ENCODE measurements at regions not wholly inside any gene's neighbourhood (a gene's known extent, or its start where the extent isn't known, plus 50 kb on each side); places are given as distances from the start of the nearest gene placed in this dataset.

GRCh38 chr1:30024411-30025195, 698.8 kb downstream of the MATN1 start:
- H3K4me3 ChIP-seq = no peak overlapping the region
- H3K4me1 ChIP-seq = no peaks in the 10 kb centered on the region
- intact Hi-C loops (cut with DNase I; ENCODE audit: low total_unique reads) = no loop called here
- H3K36me3 ChIP-seq = no peaks in the 10 kb centered on the region
- TF ChIP-seq POLR2AphosphoS5 (IDR thresholded peaks at IDR 0.05) (no peak), POLR2A (IDR thresholded peaks at IDR 0.05) (no peak)
- TF ChIP-seq, protein P1, sequence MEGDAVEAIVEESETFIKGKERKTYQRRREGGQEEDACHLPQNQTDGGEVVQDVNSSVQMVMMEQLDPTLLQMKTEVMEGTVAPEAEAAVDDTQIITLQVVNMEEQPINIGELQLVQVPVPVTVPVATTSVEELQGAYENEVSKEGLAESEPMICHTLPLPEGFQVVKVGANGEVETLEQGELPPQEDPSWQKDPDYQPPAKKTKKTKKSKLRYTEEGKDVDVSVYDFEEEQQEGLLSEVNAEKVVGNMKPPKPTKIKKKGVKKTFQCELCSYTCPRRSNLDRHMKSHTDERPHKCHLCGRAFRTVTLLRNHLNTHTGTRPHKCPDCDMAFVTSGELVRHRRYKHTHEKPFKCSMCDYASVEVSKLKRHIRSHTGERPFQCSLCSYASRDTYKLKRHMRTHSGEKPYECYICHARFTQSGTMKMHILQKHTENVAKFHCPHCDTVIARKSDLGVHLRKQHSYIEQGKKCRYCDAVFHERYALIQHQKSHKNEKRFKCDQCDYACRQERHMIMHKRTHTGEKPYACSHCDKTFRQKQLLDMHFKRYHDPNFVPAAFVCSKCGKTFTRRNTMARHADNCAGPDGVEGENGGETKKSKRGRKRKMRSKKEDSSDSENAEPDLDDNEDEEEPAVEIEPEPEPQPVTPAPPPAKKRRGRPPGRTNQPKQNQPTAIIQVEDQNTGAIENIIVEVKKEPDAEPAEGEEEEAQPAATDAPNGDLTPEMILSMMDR (IDR thresholded peaks at IDR 0.05) = no peak
- DNase-seq (ENCODE audit: low spot score in 2 of 2) = peak in 1 of 2 donors; percentile 47
- H3K27ac ChIP-seq = no peak overlapping the region
- H3K9me3 ChIP-seq = peaks cover 3 to 6% of the 10 kb centered on the region in 2 donors
- H3K27me3 ChIP-seq = peaks cover 0 to 5% of the 10 kb centered on the region in 2 donors

DNA sequence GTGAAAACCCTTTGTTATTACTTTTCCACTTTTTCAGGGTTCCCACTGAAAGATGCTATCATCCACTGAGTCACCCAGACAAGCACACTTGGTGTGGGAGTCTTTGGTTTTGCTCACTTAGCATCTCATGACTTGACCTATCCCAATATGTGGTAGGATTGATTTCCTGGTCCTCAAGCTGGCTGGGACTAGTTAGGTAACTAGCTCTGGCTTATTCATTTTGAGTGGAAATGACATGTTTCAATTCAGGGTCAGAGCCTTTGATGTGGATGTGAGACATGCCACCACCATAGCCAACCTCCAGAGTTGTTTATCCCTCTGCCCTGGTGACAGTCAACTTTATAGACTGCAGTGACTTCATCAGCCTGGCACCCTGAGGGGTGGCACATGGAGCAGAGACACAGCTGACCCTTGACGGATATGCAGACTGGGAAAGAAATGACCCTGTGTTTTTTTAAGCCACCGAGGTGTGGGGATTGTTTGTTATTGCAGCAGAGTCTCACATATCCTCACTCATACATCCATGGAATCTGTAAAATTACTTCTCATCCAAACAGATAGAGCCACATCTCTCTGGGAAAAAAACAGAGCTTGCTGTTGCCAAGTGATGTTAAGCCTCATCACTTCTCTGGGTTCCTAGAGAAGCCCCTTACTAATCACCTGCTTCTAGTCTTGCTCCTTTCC, 699.9 kb downstream of the MATN1 start:
- H3K27me3 ChIP-seq = peaks cover 0 to 5% of the 10 kb centered on the region in 2 donors
- intact Hi-C loops (cut with DNase I; ENCODE audit: low total_unique reads) = no loop called here
- no peaks in the 10 kb centered on the region for H3K36me3 ChIP-seq
- H3K4me1 ChIP-seq = no peaks in the 10 kb centered on the region
- peaks cover 6 to 14% of the 10 kb centered on the region in 2 donors for H3K9me3 ChIP-seq
- TF ChIP-seq, protein P1 (IDR thresholded peaks at IDR 0.05) = no peak
- TF ChIP-seq POLR2A (IDR thresholded peaks at IDR 0.05) = no peak
- no peak for TF ChIP-seq POLR2AphosphoS5 (IDR thresholded peaks at IDR 0.05)
- no peak overlapping the region for H3K4me3 ChIP-seq
- DNase-seq (ENCODE audit: low spot score in 2 of 2) = no peak
- no peak overlapping the region for H3K27ac ChIP-seq

DNA sequence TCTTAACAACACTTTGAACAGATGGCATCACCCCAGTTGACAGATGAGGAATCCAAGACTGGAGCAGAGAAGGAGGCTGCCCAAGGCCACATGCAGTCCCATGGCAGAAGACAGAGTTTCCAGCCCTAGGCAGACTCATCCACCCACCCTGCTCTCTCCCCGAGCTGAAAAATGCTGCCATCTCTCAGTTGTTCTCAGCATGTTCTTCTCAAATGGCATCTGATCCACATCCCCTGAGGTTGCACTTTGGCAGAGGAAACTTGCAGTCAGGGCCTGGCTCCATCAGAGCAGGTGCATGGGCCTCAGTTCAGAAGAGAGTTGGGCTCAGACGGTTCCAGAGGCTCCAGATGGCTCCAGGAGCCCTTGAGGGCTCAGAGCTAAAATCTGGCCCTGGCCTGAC, 709.4 kb downstream of the MATN1 start:
- TF ChIP-seq POLR2A (IDR thresholded peaks at IDR 0.05) (no peak), POLR2AphosphoS5 (IDR thresholded peaks at IDR 0.05) (no peak)
- TF ChIP-seq, protein P1 (IDR thresholded peaks at IDR 0.05) = no peak
- no peak overlapping the region for H3K27ac ChIP-seq

DNA sequence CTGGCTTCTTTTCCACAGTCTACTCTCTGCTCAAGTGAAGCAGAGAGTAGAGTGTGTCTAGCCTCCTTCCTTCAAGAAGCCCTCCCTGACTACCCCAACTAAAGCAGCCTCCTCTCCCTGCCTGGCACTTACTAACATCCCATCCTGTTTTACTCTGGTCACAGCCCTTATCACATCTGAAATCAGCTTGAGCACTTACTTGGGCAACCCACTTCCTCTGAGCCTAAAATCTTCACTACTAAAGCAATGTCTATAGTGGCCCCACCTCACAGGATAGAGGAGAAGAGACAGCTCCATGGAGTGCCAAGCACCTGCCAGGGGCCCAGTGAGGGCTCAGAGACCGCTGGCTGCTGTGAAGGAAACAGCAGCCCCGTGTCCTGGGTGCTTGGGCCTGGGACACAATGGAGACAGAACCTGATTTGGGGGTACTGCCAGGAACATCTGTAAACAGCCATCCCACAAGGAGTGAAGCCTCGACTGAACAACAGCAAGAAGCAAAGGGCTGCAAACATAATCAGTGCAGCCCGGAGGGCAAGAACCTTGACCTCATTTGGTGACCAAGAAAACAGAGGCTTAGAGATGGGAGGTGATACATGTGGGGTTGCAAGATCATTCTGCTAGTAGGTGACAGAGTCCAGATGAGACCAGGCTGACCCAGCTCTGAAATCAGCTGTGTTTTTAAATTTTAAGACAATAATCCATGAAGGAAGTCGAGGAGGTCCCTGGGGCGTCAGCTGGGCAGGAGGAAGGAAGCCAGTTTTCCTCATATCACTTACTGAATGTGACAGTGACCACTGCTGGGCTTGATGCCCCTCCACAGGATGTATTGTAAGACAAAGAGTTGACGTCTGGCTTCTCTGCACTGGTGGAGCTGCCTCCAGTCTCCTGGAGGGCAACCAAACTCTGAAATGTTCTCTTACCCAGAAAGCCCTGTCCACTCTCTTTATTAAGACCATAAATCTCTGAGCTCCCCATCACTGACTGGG, 710.6 kb downstream of the MATN1 start:
- H3K36me3 ChIP-seq = no peaks in the 10 kb centered on the region
- peaks cover 0 to 3% of the 10 kb centered on the region in 2 donors for H3K27me3 ChIP-seq
- intact Hi-C loops (cut with DNase I; ENCODE audit: low total_unique reads) = no loop called here
- H3K4me1 ChIP-seq = no peaks in the 10 kb centered on the region
- no peak overlapping the region for H3K4me3 ChIP-seq
- TF ChIP-seq, protein P1 (IDR thresholded peaks at IDR 0.05) = no peak
- no peak for TF ChIP-seq POLR2AphosphoS5 (IDR thresholded peaks at IDR 0.05)
- no peak for TF ChIP-seq POLR2A (IDR thresholded peaks at IDR 0.05)
- no peaks in the 10 kb centered on the region for H3K9me3 ChIP-seq
- no peak for DNase-seq (ENCODE audit: low spot score in 2 of 2)
- H3K27ac ChIP-seq = no peak overlapping the region

More for the DNA sequence above, 709.4 kb downstream of the MATN1 start:
- Histone ChIP-seq H3K36me3 (no peaks in the 10 kb centered on the region), H3K9me3 (peaks cover 4 to 11% of the 10 kb centered on the region in 2 donors), H3K27me3 (peaks cover 0 to 3% of the 10 kb centered on the region in 2 donors), H3K4me1 (no peaks in the 10 kb centered on the region), H3K4me3 (no peak overlapping the region)
- intact Hi-C loops (cut with DNase I; ENCODE audit: low total_unique reads) = no loop called here
- DNase-seq (ENCODE audit: low spot score in 2 of 2) = no peak
